Esophagus squamous epithelium (tissue), 5 donors: ENCODE measurements at regions not wholly inside any gene's neighbourhood (a gene's known extent, or its start where the extent isn't known, plus 50 kb on each side); places are given as distances from the start of the nearest gene placed in this dataset.

Experiments
- DNase-seq: peaks from one replicate; lab custom pipeline; 2025; lab: John Stamatoyannopoulos, UW
- H3K27ac ChIP-seq, 4 donors: fragments of 200-600 bp; sonication (generic); one replicate each; pipeline ENCODE4 v1.5.1; 2016 to 2019; ENCODE audit warnings: mild to moderate bottlenecking in 1 of 4
- H3K27me3 ChIP-seq, 4 donors: fragments of 200-600 bp; sonication (generic); 1 replicate in 3 of 4; 2 replicates in 1 of 4; pipeline versions ENCODE4 v1.5.1 to v1.6.0; 2017 to 2021; ENCODE audit warnings: antibody characterized with exemption in 1 of 4
- H3K36me3 ChIP-seq, 3 donors: fragments of 200-600 bp; sonication (generic); one replicate each; pipeline ENCODE4 v1.5.1; 2016 to 2019
- H3K4me1 ChIP-seq, 3 donors: fragments of 200-600 bp; sonication (generic); one replicate each; pipeline ENCODE4 v1.5.1; 2017 to 2019
- H3K4me3 ChIP-seq, 4 donors: fragments of 200-600 bp; sonication (generic); 1 replicate in 3 of 4; 2 replicates in 1 of 4; pipeline ENCODE4 v1.5.1; 2016 to 2019; ENCODE audit warnings: mild to moderate bottlenecking in 2 of 4, moderate library complexity in 1 of 4
- H3K9me3 ChIP-seq, 3 donors: fragments of 200-600 bp; sonication (generic); one replicate each; pipeline ENCODE4 v1.5.1; 2016 to 2019
- CTCF ChIP-seq, 6 experiments: fragments of 450-650 bp in 4 of 6; fragments of 200-600 bp in 2 of 6; sonication (generic) in 2 of 6; IDR thresholded peaks; one replicate each; pipeline ENCODE4 v1.5.1; 2016 to 2019; ENCODE audit warnings: antibody characterized with exemption in 6 of 6, mild to moderate bottlenecking in 4 of 6, moderate library complexity in 4 of 6
- POLR2A ChIP-seq, 4 donors: fragments of 450-650 bp; IDR thresholded peaks; one replicate each; pipeline ENCODE4 v1.6.1; 2017; ENCODE audit warnings: antibody characterized with exemption in 4 of 4, mild to moderate bottlenecking in 4 of 4, moderate library complexity in 3 of 4
- WGBS, 2 donors: methylation state at CpG; one replicate each; pipeline ENCODE4 v1.1.5; 2018; 5-methylcytosine and 5-hydroxymethylcytosine counted together
- intact Hi-C: fragments of 100-400 bp; cut with DNase I; formaldehyde crosslinking; loops from one replicate; pipeline ENCODE4 v1.15.0; 2022
- donor health status: DM: yes; HTN: yes; CAD: no.

- intact Hi-C loops = no loop called here
- H3K9me3 ChIP-seq = no peaks in the 10 kb centered on the region
- H3K27me3 ChIP-seq = no peaks in the 10 kb centered on the region
- no peak overlapping the region for H3K27ac ChIP-seq
- H3K4me3 ChIP-seq = no peak overlapping the region
- 88 to 92% methylated on average over 3 of the region's 3 CpGs for WGBS, 2 donors
- no peak for TF ChIP-seq POLR2A (IDR thresholded peaks at IDR 0.05)
- TF ChIP-seq CTCF (IDR thresholded peaks at IDR 0.05) = no peak
- H3K4me1 ChIP-seq = no peaks in the 10 kb centered on the region
- no peak for DNase-seq
- no peaks in the 10 kb centered on the region for H3K36me3 ChIP-seq
These were observed 99.8 kb upstream of the PMFBP1 start for GRCh38 chr16:72271699-72272240.

GRCh38 chr16:72270531-72270930 lies 98.6 kb upstream of the PMFBP1 start:
- intact Hi-C loops = no loop called here
- no peaks in the 10 kb centered on the region for H3K4me1 ChIP-seq
- H3K4me3 ChIP-seq = no peak overlapping the region
- no peaks in the 10 kb centered on the region for H3K27me3 ChIP-seq
- DNase-seq = no peak
- WGBS, 2 donors = 44 to 67% methylated on average over 1 of the region's 1 CpG
- no peaks in the 10 kb centered on the region for H3K9me3 ChIP-seq
- no peaks in the 10 kb centered on the region for H3K36me3 ChIP-seq
- TF ChIP-seq POLR2A (IDR thresholded peaks at IDR 0.05) = no peak
- no peak for TF ChIP-seq CTCF (IDR thresholded peaks at IDR 0.05)
- no peak overlapping the region for H3K27ac ChIP-seq

- Histone ChIP-seq H3K4me3 (no peak overlapping the region), H3K4me1 (no peaks in the 10 kb centered on the region), H3K27me3 (no peaks in the 10 kb centered on the region), H3K9me3 (no peaks in the 10 kb centered on the region), H3K27ac (no peak overlapping the region), H3K36me3 (no peaks in the 10 kb centered on the region)
- TF ChIP-seq POLR2A (IDR thresholded peaks at IDR 0.05) (no peak), CTCF (IDR thresholded peaks at IDR 0.05) (no peak)
- DNase-seq = no peak
- 89 to 96% methylated on average over 6 of the region's 6 CpGs for WGBS, 2 donors
- intact Hi-C loops = no loop called here
These were observed 94.9 kb upstream of the PMFBP1 start for GRCh38 chr16:72266836-72267235.

- H3K4me3 ChIP-seq = no peak overlapping the region
- H3K36me3 ChIP-seq = no peaks in the 10 kb centered on the region
- TF ChIP-seq POLR2A (IDR thresholded peaks at IDR 0.05) (no peak), CTCF (IDR thresholded peaks at IDR 0.05) (no peak)
- intact Hi-C loops = no loop called here
- H3K4me1 ChIP-seq = no peaks in the 10 kb centered on the region
- no peak overlapping the region for H3K27ac ChIP-seq
- H3K27me3 ChIP-seq = no peaks in the 10 kb centered on the region
- DNase-seq = no peak
- 68 to 86% methylated on average over 2 of the region's 2 CpGs for WGBS, 2 donors
- H3K9me3 ChIP-seq = no peaks in the 10 kb centered on the region
These were observed 92.8 kb upstream of the PMFBP1 start for GRCh38 chr16:72264771-72265170.

GRCh38 chr16:72262711-72263110 lies 90.8 kb upstream of the PMFBP1 start:
- Histone ChIP-seq H3K27ac (no peak overlapping the region), H3K27me3 (no peaks in the 10 kb centered on the region), H3K4me1 (no peaks in the 10 kb centered on the region), H3K4me3 (no peak overlapping the region), H3K9me3 (no peaks in the 10 kb centered on the region), H3K36me3 (no peaks in the 10 kb centered on the region)
- no peak for DNase-seq
- TF ChIP-seq CTCF (IDR thresholded peaks at IDR 0.05) (no peak), POLR2A (IDR thresholded peaks at IDR 0.05) (no peak)
- intact Hi-C loops = no loop called here
- WGBS, 2 donors = 50 to 69% methylated on average over 1 of the region's 1 CpG
